ENCODE measurements at regions not wholly inside any gene's neighbourhood (a gene's known extent, or its start where the extent isn't known, plus 50 kb on each side); places are given as distances from the start of the nearest gene placed in this dataset.
"Not testable (repeated sequence)": the region's sequence is repeated elsewhere in the genome, so short reads cannot be mapped to it uniquely, and the experiment has no call there.

GRCh38 chr9:30103647-30104394 is 2280.6 kb upstream of the ACO1 start:
- DNase-seq = no peak

GRCh38 chr9:30107134-30107533 is 2277.3 kb upstream of the ACO1 start:
- not testable (repeated sequence) for DNase-seq

DNA sequence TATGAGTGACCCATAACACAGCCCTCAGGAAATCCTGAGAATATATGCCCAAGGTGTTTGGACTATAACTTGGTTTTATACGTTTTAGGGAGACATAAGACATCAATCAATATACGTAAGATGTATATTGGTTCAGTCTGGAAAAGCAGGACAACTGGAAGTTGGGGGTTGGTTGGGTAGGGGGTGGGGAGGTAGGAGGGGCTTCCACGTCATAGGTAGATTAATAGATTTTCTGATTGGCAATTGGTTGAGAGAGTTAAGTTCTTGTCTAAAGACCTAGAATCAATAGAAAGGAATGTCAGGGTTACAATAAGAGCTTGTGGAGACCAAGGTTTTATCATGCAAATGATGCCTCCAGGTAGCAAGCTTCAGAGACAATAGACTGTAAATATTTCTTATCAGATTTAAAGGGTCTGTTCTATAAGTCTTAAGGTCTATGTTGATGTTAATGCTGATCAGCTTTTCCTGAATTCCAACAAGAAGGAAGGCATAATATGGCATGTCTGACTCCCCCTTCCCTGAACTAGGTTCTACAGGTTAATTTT is 2267.7 kb upstream of the ACO1 start:
- no peak for DNase-seq

DNA sequence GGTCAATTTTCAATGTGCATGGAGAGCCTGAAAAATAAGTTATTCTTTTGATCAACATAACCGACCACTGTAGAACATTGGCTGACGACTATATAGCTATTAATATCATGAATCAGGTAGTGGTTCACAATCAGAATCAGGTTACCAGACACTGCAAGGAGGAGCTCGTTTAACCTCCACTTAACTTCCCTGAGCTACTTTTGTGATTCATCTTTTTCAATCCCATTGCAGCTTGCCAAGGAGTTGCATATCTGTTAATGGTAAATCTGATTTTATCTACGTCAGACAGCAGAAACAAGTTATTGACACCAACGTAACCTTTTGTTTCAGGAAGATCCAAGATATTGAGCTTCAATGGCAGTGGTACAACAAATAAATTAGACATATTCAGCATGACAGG is 2263.8 kb upstream of the ACO1 start:
- no peak for DNase-seq

DNA sequence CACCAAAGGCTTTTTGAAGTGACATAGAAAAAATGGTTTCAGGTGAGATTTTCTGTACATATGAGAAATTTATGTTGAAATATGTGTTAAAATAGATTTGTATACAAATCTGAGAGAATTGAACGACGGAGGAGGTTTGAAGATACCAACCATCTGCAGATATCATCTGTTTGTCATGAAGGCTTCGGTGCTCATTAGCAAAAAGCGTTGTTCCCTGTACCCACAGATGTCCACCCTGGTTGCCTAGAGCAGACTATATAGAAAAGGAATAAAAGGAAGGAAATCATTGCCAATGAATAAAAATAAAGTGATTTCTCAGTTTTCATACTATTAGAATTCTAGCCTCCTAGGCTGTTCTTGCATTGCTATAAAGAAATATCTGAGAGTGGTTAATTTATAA is 2262.8 kb upstream of the ACO1 start:
- DNase-seq = no peak

GRCh38 chr9:30125881-30126280 is 2258.6 kb upstream of the ACO1 start:
- DNase-seq = no peak

DNA sequence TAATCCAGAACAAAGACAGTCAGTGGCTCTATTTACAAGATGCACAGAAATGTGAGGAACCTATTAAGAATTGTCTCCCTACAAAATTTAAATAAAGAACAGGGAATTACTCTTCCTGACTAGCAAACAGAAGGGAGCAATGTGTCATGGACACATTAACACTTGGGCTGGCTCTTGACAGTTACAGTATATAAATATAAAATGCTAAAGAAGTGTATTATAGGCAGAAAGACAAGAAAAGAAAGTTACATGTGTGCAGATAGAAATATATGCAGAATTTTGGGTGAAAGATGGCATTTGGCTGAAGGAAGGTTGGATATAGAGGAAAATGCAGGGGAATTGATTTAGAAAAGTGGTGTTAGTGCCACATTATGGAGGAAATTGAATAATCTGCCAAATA is 2257.1 kb upstream of the ACO1 start:
- no peak for DNase-seq

DNA sequence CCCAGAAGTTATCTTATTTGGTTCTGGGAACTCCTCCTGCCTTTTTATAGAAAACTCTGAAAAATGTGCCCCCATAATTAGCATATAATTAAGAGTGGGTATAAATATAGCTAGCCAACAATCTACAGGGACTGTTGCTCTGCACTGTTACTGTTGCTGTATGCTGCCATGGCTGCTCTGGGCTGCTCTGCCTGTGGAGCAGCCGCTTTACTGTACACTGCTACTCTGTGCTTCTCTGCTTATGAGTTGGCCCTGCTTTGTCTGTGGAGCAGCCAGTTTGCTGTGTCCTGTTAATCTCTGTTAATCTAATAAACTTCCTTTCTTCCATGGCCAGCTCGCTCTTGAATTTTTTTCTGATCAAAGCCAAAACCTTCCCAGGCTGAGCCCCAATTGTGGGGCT is 2244.0 kb upstream of the ACO1 start:
- no peak for DNase-seq

- no peak for DNase-seq
Observed at GRCh38 chr9:30160570-30160969, 2223.9 kb upstream of the ACO1 start.

DNA sequence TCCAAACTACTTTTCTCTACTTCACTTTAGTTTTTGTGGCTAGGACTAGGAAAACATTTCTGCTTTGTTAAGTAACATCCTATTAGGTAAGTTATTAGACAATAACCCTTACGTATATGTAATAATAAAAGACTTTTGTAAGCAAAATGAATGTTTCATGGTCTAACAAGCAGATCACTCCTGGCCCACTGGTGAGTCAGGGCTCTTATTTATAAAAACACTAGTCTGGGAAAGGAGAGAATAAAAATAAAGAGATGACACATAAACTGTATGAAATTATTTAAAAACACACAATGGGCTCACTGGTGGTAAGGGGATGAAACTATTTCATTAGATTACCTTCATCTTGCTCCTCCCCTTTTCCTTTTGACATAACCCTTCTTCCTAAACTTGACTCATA is 2212.2 kb upstream of the ACO1 start:
- DNase-seq = no peak

DNA sequence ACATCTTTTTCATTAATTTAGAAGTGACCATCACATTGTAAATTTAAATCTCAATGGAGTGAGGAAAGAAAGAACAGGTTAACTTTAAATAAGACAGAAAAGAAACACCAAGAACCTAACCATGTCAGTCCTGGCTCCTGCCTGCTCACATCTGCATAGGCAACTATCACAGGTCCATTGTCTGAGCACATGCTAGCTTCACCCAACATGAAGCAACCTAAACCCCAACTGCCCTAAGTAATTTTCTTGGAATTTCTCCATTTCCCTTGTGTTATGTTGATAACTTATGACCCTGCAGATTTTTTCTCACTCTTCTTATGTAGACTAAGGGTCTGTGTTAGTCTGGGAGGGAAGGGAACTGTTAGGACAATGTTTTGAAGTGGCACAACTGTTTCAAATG is 2205.8 kb upstream of the ACO1 start:
- DNase-seq = no peak

DNA sequence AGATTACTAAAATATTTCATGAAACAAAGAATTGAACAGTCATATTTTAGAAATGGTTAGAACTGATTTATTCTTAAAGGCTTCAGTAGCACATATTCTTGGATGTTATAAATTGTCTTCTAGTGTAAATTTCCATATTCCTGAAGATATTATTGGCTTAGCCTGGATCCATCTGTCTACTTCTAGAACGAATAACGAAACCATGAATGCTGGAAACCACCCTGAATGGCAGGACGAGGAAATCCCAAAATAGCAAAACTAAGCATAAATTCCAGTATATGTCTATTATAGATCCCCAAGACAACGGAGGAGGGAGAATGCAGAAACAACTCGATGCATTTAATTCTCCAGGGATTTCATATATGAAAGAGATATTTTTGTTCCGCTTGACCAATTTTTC is 2191.0 kb upstream of the ACO1 start:
- no peak for DNase-seq

DNA sequence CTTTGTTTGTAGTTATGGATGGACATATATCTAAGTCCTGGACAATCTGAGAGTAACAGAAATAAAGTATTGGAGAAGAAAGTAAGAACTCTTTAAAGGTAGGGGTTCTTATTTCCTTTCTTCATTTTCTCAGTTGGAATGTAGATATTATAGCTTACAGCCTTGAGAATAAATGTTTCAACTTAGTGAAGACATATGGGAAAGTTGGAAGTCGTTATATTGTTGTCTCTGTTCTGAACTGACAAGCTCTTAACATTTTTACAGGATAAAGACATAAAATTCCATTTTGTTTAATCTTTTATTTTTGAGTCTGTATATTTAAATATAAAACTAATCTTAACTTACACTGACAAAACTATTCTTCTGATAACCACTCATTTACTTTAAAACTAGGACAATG is 2187.5 kb upstream of the ACO1 start:
- DNase-seq = no peak

GRCh38 chr9:30197453-30197852 is 2187.0 kb upstream of the ACO1 start:
- no peak for DNase-seq

DNA sequence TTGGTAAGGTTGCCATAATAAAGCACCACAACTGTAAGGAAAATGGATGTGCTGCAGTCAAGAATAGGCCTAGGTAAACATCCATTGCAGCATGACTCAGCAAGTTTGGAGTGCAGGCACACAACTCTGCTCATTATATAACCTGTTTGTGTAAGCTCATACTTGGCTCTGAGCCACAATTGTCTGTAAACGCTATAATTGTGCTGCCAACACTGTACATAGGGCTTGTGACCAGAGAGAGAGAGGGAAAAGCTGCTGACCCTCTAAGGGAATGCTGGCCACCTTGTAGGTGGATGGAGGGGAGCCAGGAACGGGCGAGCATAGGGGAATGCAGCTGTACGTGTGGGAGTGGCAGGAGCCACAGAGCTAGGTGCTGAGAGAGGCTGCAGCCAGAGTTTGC is 2186.5 kb upstream of the ACO1 start:
- no peak for DNase-seq

- DNase-seq = no peak
Observed at GRCh38 chr9:30198463-30199309, 2185.8 kb upstream of the ACO1 start.

- DNase-seq = no peak
Observed at GRCh38 chr9:30201024-30201423, 2183.4 kb upstream of the ACO1 start.

- DNase-seq = no peak
Observed at GRCh38 chr9:30235068-30235467, 2149.4 kb upstream of the ACO1 start.

GRCh38 chr9:30235564-30235963 is 2148.9 kb upstream of the ACO1 start:
- DNase-seq = no peak

- DNase-seq = no peak
Observed at GRCh38 chr9:30239878-30240277, 2144.6 kb upstream of the ACO1 start.

DNA sequence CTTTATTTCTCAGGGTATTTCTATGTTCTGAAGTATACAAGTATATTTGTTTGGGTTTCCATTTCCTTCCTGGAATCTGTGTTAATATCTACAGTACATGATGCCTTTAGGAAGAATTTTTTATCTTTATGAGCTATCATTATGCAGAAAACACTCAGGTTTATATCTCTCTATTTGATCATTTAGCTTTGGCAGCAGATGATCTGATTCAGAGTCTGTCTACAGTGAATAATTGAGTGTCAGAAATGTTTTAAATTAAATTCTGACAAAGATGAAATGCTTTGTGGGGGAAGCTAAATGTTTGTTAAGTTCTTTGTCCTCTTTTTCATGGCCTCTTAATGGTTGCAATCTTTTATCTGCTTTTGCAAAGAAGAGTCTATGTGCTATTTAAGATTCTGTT is 2141.0 kb upstream of the ACO1 start:
- DNase-seq = no peak

DNA sequence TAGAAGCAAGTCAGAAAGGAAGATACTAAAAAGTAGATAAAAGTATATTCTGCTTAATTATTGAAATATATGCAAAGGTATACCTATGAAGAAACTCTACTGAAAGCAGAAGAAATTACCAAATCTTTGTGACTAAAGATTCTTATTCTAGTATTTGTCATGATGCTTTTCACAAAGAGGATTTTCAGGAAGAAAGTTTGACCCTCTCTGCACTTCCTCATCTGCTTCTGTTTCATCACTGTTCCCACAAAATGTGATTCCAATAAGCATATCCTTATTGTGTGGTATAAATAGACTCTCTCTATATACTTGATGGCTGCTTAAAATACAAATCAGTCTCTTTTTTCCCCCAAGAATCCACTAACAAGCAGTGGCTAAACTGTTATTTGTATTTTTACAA is 2139.6 kb upstream of the ACO1 start:
- no peak for DNase-seq

GRCh38 chr9:30250872-30251271 is 2133.6 kb upstream of the ACO1 start:
- DNase-seq = no peak

DNA sequence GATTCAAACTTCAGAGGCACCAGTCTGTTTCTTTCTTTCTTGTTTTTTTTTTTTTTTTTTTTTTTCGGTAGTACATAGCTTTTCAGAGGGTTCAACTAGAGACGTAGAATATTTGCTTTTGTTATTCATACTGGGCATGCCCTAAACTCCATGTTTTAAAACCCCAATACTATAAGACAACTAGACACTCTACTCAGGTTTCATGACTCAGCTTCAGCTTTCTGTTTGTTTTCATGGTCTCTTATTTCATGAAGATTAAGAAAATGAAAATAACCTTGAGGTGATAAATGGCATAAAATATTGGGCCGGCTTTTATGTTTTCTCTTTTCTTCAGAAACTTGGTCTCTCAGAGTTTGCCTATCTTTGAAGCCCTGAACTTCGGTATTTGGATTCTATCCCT is 2126.3 kb upstream of the ACO1 start:
- no peak for DNase-seq

Data from right forelimb (tissue), 1 donor.